ENCODE measurements at regions not wholly inside any gene's neighbourhood (a gene's known extent, or its start where the extent isn't known, plus 50 kb on each side); places are given as distances from the start of the nearest gene placed in this dataset.
"Not testable (repeated sequence)": the region's sequence is repeated elsewhere in the genome, so short reads cannot be mapped to it uniquely, and the experiment has no call there.

- no peak for DNase-seq (ENCODE audit: low read depth in 4 of 4, low spot score in 1 of 4)
Observed at GRCh38 chr10:64374346-64374745, 853.1 kb downstream of the REEP3 start.

DNA sequence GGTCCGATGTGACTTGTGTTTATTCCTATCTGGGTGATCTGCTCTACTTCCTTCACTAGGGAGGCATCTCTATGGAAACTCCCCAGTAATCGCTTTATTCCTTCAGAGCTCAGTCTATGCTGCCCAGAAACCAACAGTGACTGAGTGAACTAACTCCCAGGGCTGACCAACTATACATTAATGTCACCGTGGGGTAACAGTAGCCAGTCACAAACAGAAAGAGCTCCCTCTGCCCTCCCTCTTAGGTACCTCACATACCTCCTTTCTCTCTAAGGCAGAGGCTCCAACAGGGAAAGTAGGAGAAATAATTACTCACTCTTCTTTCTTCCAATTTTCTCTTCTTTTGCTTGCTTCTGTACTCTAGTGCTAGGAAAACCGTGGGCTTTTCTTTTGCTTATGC lies 855.0 kb downstream of the REEP3 start:
- no peak for DNase-seq (ENCODE audit: low read depth in 4 of 4, low spot score in 1 of 4)

DNA sequence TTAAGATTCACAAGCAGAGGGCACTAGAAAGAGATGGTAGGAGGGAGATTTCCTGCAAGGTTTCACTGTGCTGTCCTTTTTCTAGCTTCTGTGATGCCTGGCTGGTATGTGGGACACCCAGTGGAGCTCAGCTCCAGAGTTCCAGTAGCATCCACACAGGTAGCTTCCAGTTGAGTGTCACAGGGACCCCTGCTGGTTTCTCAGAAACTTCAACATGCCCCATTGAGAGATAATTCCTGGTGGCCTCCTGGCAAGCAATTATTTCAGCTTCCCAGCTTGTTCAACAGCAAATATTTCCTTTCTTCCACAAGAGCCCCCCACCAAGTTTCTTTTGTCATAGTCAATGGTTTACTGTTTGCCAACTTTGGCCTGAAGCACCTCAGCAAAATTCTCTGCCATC lies 858.7 kb downstream of the REEP3 start:
- DNase-seq (ENCODE audit: low read depth in 4 of 4, low spot score in 1 of 4), result no peak

DNA sequence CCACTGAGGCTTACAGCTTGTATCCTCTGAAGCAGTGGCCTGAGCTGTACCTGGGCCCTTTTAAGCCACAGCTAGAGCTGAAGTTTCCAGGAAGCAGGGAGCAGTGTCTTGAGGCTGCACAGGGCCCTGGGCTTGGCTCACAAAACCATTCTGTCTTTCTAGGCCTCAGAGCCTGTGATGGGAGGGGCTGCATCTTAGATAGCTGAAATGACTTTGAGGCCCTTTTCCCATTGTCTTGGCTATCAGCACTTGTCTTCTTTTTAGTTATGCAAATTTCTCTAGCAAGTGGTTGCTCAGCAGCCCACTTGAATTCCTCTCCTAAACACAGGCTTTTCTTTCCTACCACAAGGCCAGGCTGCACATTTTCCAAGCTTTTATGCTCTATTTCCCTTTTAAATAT lies 864.2 kb downstream of the REEP3 start:
- no peak for DNase-seq (ENCODE audit: low read depth in 4 of 4, low spot score in 1 of 4)

- DNase-seq (ENCODE audit: low read depth in 4 of 4, low spot score in 1 of 4), result no peak
Observed at GRCh38 chr10:64394744-64395143, 873.5 kb downstream of the REEP3 start.

- no peak for DNase-seq (ENCODE audit: low read depth in 4 of 4, low spot score in 1 of 4)
Observed at GRCh38 chr10:64396105-64396708, 875.0 kb downstream of the REEP3 start.

- no peak for DNase-seq (ENCODE audit: low read depth in 4 of 4, low spot score in 1 of 4)
Observed at GRCh38 chr10:64397125-64397524, 875.9 kb downstream of the REEP3 start.

- DNase-seq (ENCODE audit: low read depth in 4 of 4, low spot score in 1 of 4), result no peak
Observed at GRCh38 chr10:64408391-64409183, 887.4 kb downstream of the REEP3 start.

DNA sequence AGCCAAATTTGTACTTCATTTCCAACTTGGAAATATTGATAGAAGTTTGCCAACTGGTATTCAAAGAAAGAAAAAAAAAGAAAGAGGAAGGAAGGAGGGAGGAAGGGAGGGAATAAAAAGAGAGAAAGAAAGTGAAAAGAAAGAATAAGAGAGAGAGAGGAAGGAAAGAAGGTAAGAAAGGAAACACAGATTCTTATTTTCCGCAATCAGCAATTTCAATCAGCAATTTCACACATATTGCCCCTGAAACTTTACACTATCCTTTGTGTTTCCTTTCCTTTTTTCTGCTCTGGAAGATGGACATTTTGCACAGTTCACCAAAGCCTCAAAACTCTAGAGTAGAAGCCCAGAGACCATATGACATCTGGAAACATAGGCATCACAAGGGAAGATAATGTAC lies 888.1 kb downstream of the REEP3 start:
- DNase-seq (ENCODE audit: low read depth in 4 of 4, low spot score in 1 of 4), result no peak

GRCh38 chr10:64416011-64416410 lies 894.8 kb downstream of the REEP3 start:
- no peak for DNase-seq (ENCODE audit: low read depth in 4 of 4, low spot score in 1 of 4)

- no peak for DNase-seq (ENCODE audit: low read depth in 4 of 4, low spot score in 1 of 4)
Observed at GRCh38 chr10:64419461-64419860, 898.3 kb downstream of the REEP3 start.

- DNase-seq (ENCODE audit: low read depth in 4 of 4, low spot score in 1 of 4), result no peak
Observed at GRCh38 chr10:64426745-64427144, 905.5 kb downstream of the REEP3 start.

DNA sequence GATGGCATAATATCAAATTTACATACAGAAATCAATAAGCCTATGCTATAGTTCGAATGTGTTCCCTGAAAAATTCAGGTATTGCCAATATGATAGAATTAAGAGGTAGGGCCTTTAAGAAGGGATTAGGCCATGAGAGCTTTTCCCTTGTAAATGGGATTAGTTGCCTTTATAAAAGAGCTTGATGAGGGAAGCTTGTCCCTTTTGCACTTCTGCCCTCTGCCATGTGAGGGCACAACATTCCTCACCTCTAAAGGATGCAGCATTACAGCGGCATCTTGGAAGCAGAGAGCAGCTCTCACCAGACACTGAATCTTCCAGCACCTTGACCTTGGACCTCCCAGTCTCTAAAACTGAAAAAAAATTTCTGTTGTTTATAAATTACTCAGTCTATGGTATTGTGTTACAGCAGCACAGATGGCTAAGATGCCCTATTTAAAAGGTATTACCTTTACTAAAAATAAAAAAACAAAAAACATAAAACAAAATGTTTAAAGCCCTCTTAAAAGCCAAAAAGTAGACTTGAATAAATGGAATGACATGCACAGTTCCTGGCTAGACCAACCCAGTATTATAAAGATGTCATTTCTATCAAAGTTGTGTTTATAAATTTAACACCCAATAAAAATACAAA lies 909.6 kb downstream of the REEP3 start:
- DNase-seq (ENCODE audit: low read depth in 4 of 4, low spot score in 1 of 4), result no peak

DNA sequence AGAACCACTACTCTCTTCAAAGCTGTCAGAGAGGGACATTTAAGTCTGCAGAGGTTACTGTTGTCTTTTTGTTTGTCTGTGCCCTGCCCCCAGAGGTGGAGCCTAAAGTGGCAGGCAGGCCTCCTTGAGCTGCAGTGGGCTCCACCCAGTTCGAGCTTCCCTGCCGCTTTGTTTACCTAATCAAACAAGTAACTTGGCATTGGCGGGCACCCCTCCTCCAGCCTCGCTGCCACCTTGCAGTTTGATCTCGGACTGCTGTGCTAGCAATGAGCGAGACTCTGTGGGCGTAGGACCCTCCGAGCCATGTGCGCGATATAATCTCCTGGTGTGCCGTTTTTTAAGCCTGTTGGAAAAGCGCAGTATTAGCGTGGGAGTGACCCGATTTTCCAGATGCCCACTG lies 920.7 kb downstream of the REEP3 start:
- not testable (repeated sequence) for DNase-seq (ENCODE audit: low read depth in 4 of 4, low spot score in 1 of 4)

GRCh38 chr10:64444163-64444562 lies 923.0 kb downstream of the REEP3 start:
- DNase-seq (ENCODE audit: low read depth in 4 of 4, low spot score in 1 of 4), result no peak

DNA sequence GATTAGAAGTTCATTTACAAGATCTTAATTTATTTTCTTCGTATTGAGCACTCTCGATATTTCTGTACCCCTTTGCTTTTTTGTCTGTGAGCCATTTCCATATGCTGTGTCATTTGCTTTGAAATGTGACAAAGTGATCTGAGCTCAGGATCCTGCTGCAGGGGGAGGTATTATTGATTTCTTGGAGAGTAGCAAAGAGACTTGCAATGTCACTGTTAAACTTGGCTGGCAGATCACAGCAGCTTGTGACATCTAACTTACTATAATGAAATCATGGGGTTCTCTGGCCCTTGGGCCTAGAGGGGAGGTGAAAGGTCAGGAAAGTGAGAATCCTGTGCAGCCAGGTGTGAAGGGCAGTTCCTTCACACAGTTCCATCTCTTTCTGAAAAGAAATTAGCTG lies 923.4 kb downstream of the REEP3 start:
- DNase-seq (ENCODE audit: low read depth in 4 of 4, low spot score in 1 of 4), result no peak

DNA sequence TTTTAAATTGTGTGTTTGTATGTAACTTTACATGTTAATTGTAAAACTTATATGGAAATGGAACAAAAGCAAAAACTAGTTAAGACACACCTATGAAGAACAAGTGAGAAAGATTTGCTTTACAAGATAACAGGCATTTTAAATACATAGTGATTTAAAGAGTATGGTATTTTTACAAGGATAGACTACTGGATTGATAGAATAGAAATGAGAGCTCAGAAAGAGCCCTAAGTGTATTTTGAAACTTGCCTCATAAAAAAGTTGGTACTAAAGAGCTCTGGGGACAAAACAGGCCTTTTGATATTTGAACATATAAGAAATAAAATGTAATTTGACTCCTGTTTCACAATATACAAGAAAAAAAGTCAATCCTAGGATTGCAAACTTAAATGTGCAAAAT lies 928.4 kb downstream of the REEP3 start:
- DNase-seq (ENCODE audit: low read depth in 4 of 4, low spot score in 1 of 4), result no peak

GRCh38 chr10:64450312-64450711 lies 929.1 kb downstream of the REEP3 start:
- DNase-seq (ENCODE audit: low read depth in 4 of 4, low spot score in 1 of 4), result no peak

GRCh38 chr10:64454962-64455361 lies 933.8 kb downstream of the REEP3 start:
- DNase-seq (ENCODE audit: low read depth in 4 of 4, low spot score in 1 of 4), result no peak

GRCh38 chr10:64458306-64458705 lies 937.1 kb downstream of the REEP3 start:
- no peak for DNase-seq (ENCODE audit: low read depth in 4 of 4, low spot score in 1 of 4)

- DNase-seq (ENCODE audit: low read depth in 4 of 4, low spot score in 1 of 4), result no peak
Observed at GRCh38 chr10:64463406-64463805, 942.2 kb downstream of the REEP3 start.

GRCh38 chr10:64465653-64466052 lies 944.5 kb downstream of the REEP3 start:
- DNase-seq (ENCODE audit: low read depth in 4 of 4, low spot score in 1 of 4), result no peak

Data from stimulated activated CD4-positive, alpha-beta T cell treated with anti-CD3 and anti-CD28 coated beads, Interleukin-1b, Interleukin-23, amount 100 ng/mL, for 24 hours (primary cell).